ENCODE measurements at regions not wholly inside any gene's neighbourhood (a gene's known extent, or its start where the extent isn't known, plus 50 kb on each side); places are given as distances from the start of the nearest gene placed in this dataset.

- DNase-seq, result no peak
These were observed 60.0 kb upstream of the HDAC4 start for GRCh38 chr2:239460780-239461179.

- DNase-seq, result no peak
These were observed 58.8 kb upstream of the HDAC4 start for GRCh38 chr2:239459606-239460005.

GRCh38 chr2:239459056-239459455 lies 58.2 kb upstream of the HDAC4 start:
- no peak for DNase-seq

- no peak for DNase-seq
These were observed 57.0 kb upstream of the HDAC4 start for GRCh38 chr2:239457586-239458445.

- DNase-seq, result no peak
These were observed 56.1 kb upstream of the HDAC4 start for GRCh38 chr2:239456940-239457339.

- no peak for DNase-seq
These were observed 54.8 kb upstream of the HDAC4 start for GRCh38 chr2:239455436-239456203.

- no peak for DNase-seq
These were observed 53.7 kb upstream of the HDAC4 start for GRCh38 chr2:239454507-239454906.
